Activated B cell treated with CpG ODN at 0.5 μM for 24 hours (primary cell): ENCODE measurements at regions not wholly inside any gene's neighbourhood (a gene's known extent, or its start where the extent isn't known, plus 50 kb on each side); places are given as distances from the start of the nearest gene placed in this dataset.

Source experiments
- ATAC-seq: fragments of 200-7000 bp; cut with Tn5 transposase; one replicate; pipeline ENCODE4 v1.10.0; 2021; ENCODE audit warnings: low read depth, mild to moderate bottlenecking, moderate library complexity
- CTCF ChIA-PET: fragments of 350-600 bp; sonication (Branson Sonifier 250); formaldehyde crosslinking; loops from one replicate; lab custom pipeline; 2021; ENCODE audit warnings: antibody characterized with exemption; lab: Charles Lee
- POLR2A ChIA-PET: fragments of 350-600 bp; sonication (Branson Sonifier 250); formaldehyde crosslinking; loops from one replicate; lab custom pipeline; 2021; ENCODE audit warnings: antibody characterized with exemption; lab: Charles Lee
- DNase-seq: peaks from one replicate; pipeline ENCODE4 v3.0.0; 2022
- H3K27ac Mint-ChIP-seq: one replicate; pipeline ENCODE4 v1.8.0; 2020; ENCODE audit warnings: mixed read lengths
- H3K27me3 Mint-ChIP-seq: one replicate; pipeline ENCODE4 v1.8.0; 2021; ENCODE audit warnings: mixed read lengths
- H3K36me3 Mint-ChIP-seq: one replicate; pipeline ENCODE4 v1.8.0; 2021; ENCODE audit warnings: low read depth, mixed read lengths
- H3K4me1 Mint-ChIP-seq: one replicate; pipeline ENCODE4 v1.8.0; 2021; ENCODE audit warnings: mixed read lengths
- H3K4me3 Mint-ChIP-seq: one replicate; pipeline ENCODE4 v1.8.0; 2020; ENCODE audit warnings: mild to moderate bottlenecking, mixed read lengths
- H3K9me3 Mint-ChIP-seq: one replicate; pipeline ENCODE4 v1.8.0; 2020; ENCODE audit warnings: mixed read lengths
- CTCF ChIP-seq: fragments of 200-600 bp; IDR thresholded peaks from one replicate; pipeline ENCODE4 v1.8.0; 2022; ENCODE audit warnings: antibody characterized with exemption, mild to moderate bottlenecking
- intact Hi-C: fragments of 100-400 bp; cut with micrococcal nuclease; formaldehyde crosslinking; loops from one replicate; pipeline ENCODE4 v1.15.1; 2024

GRCh38 chr7:68938151-68938550, 660.1 kb upstream of the AUTS2 start:
- H3K4me1 Mint-ChIP-seq, result no peaks in the 10 kb centered on the region
- ChIA-PET POLR2A (no interaction called here), CTCF (no interaction called here)
- ATAC-seq (no peak), DNase-seq (no peak)
- H3K36me3 Mint-ChIP-seq, result no peaks in the 10 kb centered on the region
- peaks cover 13% of the 10 kb centered on the region for H3K9me3 Mint-ChIP-seq
- intact Hi-C loops, result no loop called here
- H3K27ac Mint-ChIP-seq, result no peak overlapping the region
- H3K27me3 Mint-ChIP-seq, result no peaks in the 10 kb centered on the region
- no peak for TF ChIP-seq CTCF
- no peak overlapping the region for H3K4me3 Mint-ChIP-seq

GRCh38 chr7:68943786-68944185, 654.5 kb upstream of the AUTS2 start:
- Mint-ChIP-seq H3K36me3 (no peaks in the 10 kb centered on the region), H3K9me3 (peaks cover 12% of the 10 kb centered on the region), H3K27ac (no peak overlapping the region), H3K4me1 (no peaks in the 10 kb centered on the region), H3K4me3 (no peak overlapping the region), H3K27me3 (no peaks in the 10 kb centered on the region)
- DNase-seq (no peak), ATAC-seq (no peak)
- CTCF ChIA-PET, result no interaction called here
- POLR2A ChIA-PET, result no interaction called here
- intact Hi-C loops, result no loop called here
- TF ChIP-seq CTCF, result no peak

GRCh38 chr7:68955656-68956055, 642.6 kb upstream of the AUTS2 start:
- ATAC-seq (no peak), DNase-seq (no peak)
- intact Hi-C loops, result no loop called here
- Mint-ChIP-seq H3K36me3 (no peaks in the 10 kb centered on the region), H3K27ac (no peak overlapping the region), H3K4me3 (no peak overlapping the region), H3K4me1 (no peaks in the 10 kb centered on the region), H3K27me3 (no peaks in the 10 kb centered on the region), H3K9me3 (no peaks in the 10 kb centered on the region)
- ChIA-PET POLR2A (no interaction called here), CTCF (no interaction called here)
- TF ChIP-seq CTCF, result no peak

- ChIA-PET POLR2A (no interaction called here), CTCF (no interaction called here)
- intact Hi-C loops, result no loop called here
- ATAC-seq (no peak), DNase-seq (no peak)
- Mint-ChIP-seq H3K9me3 (peaks cover 2% of the 10 kb centered on the region), H3K4me1 (no peaks in the 10 kb centered on the region), H3K27ac (no peak overlapping the region), H3K4me3 (no peak overlapping the region), H3K36me3 (no peaks in the 10 kb centered on the region), H3K27me3 (no peaks in the 10 kb centered on the region)
- no peak for TF ChIP-seq CTCF
Measured at GRCh38 chr7:68958571-68958970, 639.7 kb upstream of the AUTS2 start.

- Mint-ChIP-seq H3K27ac (no peak overlapping the region), H3K9me3 (peaks cover 2% of the 10 kb centered on the region), H3K27me3 (no peaks in the 10 kb centered on the region), H3K4me3 (no peak overlapping the region), H3K4me1 (no peaks in the 10 kb centered on the region), H3K36me3 (no peaks in the 10 kb centered on the region)
- CTCF ChIA-PET, result no interaction called here
- no peak for DNase-seq
- POLR2A ChIA-PET, result no interaction called here
- intact Hi-C loops, result no loop called here
- no peak for TF ChIP-seq CTCF
- ATAC-seq, result no peak
Measured at GRCh38 chr7:68963552-68963951, 634.7 kb upstream of the AUTS2 start.
